Astrocyte of the hippocampus (primary cell): ENCODE measurements at regions not wholly inside any gene's neighbourhood (a gene's known extent, or its start where the extent isn't known, plus 50 kb on each side); places are given as distances from the start of the nearest gene placed in this dataset.
"Not testable (repeated sequence)": the region's sequence is repeated elsewhere in the genome, so short reads cannot be mapped to it uniquely, and the experiment has no call there.

Source experiments
- DNase-seq: peaks from one replicate; pipeline ENCODE4 v3.0.0; 2011; ENCODE audit warnings: low read depth, low spot score

DNA sequence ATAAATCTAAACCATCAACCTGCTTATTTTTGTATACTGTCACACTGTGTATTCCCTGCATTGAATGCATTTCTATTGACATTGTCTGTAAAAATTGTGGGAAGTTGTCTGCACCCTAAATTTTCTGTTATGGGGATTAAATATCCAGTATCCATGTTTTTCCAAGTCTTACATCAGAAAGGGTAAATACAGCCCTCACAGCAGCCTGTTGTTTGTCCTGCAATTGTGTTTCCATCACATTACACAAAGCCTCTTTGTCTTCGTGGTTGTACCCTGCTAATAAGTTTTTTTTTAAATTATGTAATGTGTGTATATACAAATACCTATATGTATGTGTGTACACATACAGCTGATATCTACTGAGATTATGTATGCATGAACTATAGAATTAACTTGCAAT lies 109.2 kb upstream of the PTPN20 start:
- DNase-seq: not testable (repeated sequence)

DNA sequence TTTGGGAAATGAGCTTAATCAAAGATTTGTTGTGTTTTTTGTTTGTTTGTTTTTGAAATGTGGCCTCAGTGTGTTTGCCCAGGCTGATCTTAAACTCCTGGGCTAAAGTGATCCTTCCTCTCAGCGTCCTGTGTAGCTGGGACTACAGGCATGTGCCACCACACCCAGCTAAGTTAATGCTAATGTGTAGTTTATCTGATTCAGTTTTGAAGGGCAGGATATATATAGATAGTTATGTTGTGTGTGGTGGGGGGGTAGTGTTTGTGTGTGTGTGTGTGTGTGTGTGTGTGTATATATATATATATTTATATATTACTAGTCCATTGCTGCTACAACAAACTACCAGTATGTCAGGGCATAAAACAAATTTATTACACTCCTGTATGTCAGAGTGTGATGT lies 108.1 kb upstream of the PTPN20 start:
- DNase-seq: not testable (repeated sequence)

DNA sequence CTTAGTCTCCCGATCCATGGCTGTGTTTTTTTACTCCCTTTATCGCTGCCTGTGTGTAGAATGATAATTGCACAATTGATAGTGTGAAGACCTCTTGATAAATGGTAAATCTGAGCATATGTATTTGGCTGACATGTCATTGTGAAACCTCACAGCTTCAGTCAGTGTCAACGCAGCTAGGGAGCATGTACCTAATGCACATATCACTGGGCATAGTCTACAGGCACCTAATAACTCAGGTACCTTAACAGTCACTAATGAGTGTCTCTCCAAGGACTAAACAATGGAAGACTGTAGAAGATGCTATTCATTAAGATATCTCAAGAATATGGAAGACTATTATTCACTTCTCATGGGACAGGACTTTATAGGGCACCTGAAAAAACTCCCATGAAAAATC lies 101.0 kb upstream of the PTPN20 start:
- DNase-seq: not testable (repeated sequence)

DNA sequence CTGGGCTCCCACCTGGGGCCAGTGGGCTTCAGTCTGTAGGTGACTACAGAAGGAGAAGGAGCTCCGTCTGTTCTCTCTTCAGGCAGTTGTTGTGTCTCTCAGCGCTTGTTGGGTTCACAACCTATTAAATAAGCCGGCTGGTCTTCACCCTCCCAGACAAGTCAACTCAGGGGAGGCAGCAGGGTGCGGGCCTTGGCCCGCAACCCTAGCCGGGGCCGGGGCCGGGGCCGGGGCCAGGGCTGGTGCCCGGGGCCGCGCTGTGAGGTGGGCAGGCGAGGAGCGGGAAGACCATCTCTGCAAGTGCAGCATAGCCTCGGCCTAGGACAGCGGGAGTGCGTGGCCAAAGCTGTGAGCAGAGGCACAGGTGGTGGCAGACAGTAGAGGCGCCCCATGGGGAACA lies 95.1 kb upstream of the PTPN20 start:
- not testable (repeated sequence) for DNase-seq

DNA sequence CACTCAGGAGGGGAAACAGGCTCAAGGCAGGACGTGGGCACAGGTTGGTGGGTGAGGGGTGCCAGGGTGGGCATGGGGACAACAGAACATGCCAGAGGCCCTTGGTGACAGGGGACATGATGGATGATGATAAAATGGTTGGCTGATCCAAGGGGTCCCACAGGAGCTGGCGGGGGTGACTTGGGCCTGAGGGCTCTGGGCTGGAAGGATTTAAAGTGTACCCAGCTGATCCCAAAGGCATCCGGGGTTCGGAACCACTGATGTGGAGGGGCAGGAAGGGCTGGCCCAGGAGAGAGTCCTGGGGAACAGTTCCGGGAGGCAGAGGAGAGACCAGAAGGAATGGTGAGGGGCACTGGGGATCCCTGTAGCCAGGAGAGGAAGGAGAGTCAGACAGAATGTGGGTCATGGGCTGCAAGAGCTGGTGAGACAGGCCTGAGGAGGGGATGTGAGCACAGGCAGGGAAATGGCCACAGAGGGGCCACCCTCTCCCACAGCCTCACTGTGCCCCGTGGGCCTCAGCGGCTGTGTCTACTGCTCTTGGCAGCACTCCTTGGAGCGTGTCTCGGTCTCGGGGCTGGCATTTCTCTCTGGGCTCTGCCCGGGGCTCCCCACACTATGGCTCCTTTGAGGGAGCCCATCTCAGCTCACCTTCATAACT lies 70.7 kb upstream of the PTPN20 start:
- DNase-seq: not testable (repeated sequence)

DNA sequence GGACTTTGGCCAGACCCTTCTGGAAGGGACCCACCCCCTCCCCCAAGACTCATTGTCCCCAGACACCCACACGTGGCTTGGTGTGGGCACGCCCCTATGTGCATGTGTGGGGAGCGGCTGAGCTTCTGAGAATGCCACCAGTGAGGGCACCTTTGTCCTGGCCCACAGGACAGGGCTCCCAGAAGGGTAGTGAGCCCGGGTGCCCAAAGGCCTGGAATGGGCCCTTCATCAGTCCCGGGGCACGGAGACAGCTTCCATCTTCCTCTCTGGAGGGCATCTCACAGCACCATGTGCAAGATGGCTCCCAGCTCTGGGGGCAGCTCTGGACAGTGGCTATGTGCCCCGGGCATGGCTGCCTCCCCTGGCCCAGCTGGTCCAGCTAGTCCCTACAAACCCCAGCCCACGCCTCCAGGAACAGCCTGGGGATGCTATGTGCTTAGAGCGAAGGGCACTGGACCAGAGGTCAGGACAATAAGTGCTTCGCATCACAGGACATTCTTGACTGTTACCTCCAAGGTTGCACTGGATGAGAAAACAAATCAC lies 70.1 kb upstream of the PTPN20 start:
- not testable (repeated sequence) for DNase-seq

DNA sequence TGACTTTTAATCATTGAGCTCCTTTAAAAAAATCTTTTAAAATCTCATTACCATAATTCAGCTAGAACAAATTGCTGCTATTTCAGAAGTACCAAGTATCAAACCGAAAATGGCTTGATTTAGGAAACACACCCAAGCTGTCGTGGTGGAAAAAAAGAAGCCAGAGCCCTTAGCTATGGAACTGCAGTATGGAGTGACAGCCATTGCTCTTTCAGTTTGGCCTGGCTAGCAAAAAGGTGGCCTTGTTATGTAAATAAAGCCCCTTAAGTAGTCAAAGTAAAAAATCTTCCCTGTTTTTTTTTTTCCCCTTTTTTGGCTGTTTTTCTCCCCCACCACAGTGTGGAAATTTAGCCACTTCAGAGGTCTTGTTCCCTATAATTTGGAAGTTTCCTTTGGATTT lies 66.0 kb upstream of the PTPN20 start:
- DNase-seq: not testable (repeated sequence)

DNA sequence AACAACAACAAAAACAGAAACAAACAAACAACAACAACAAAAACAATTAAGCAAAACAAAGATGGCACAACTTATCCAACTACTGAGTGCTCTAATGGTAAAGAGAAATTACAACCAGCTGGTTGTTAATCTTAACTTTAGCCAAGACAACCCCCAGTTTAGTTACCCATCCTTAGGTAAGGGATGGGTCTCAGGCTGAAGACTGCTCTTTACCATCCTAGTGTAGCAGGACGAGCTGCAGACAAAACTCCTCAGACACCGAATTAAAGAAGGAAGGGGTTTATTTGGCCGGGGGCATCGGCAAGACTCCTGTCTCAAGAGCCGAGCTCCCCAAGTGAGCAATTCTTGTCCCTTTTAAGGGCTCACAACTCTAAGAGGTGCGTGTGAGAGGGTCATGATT lies 65.6 kb upstream of the PTPN20 start:
- not testable (repeated sequence) for DNase-seq

DNA sequence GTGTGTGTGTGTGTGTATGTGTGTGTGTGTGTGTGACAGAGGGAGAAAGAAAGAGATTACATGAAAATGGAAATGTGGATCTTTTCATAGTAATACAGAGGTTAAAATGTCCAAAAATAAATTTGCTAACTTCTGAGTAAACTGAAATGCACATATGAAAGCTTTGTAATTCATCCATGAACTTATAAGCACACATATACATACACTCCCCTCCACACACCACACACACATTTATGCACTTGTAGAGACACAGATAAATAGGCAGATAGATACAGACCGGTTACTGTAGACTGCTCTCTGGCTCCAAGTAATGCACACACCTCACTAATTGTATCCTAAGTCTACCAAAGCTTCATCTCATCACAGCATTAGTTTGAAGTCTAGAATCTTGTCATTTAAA lies 50.5 kb upstream of the PTPN20 start:
- DNase-seq: not testable (repeated sequence)
